ENCODE measurements at regions not wholly inside any gene's neighbourhood (a gene's known extent, or its start where the extent isn't known, plus 50 kb on each side); places are given as distances from the start of the nearest gene placed in this dataset.
A peak's percentile ranks its signal among the peaks of the same experiment; 100 is the strongest.
"Not testable (repeated sequence)": the region's sequence is repeated elsewhere in the genome, so short reads cannot be mapped to it uniquely, and the experiment has no call there.

DNA sequence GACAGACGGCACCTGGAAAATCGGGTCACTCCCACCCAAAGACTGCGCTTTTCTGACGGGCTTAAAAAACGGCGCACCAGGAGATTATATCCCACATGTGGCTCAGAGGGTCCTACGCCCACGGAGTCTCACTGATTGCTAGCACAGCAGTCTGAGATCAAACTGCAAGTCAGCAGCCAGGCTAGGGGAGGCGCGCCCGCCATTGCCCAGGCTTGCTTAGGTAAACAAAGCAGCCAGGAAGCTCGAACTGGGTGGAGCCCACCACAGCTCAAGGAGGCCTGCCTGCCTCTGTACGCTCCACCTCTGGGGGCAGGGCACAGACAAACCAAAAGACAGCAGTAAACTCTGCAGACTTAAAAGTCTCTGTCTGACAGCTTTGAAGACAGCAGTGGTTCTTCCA is 909.4 kb downstream of the SORCS3 start:
- not testable (repeated sequence) for DNase-seq

DNA sequence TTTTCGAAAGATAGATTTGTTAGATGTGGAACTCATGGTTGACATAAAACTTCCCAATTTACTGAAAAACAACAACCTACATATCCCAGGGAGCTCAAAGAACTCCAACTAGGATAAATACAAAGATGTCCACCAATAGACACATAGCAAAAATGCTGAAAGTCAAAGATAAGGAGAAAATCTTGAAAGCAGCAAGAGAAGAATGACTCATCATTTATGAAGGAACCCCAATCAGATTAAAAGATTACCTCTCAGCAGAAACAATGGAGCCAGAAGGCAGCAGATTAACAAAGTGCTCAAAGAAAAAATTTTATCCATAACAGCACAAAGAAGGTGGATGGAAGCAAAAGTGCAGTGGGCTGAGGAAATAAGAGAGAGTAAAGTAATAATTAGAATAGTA is 908.6 kb downstream of the SORCS3 start:
- no peak for DNase-seq

DNA sequence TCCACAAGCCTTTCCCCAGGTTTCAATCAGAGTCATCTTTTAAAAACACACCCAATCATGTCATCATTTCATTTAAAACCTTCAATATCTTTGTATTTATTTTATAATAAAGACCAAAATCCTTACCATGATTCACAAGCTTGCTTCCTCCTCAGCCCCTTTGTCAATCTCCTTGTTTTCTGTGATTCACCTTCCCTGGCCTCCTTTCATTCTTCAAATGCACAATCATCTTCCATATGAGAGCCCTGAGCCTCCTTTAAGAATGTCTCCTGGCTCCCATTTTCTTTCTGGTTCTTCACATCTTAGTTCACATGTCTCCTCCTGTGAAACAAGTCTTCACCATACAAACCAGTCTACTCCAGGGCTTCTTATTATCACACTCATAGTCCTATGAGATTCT is 904.0 kb downstream of the SORCS3 start:
- no peak for DNase-seq

DNA sequence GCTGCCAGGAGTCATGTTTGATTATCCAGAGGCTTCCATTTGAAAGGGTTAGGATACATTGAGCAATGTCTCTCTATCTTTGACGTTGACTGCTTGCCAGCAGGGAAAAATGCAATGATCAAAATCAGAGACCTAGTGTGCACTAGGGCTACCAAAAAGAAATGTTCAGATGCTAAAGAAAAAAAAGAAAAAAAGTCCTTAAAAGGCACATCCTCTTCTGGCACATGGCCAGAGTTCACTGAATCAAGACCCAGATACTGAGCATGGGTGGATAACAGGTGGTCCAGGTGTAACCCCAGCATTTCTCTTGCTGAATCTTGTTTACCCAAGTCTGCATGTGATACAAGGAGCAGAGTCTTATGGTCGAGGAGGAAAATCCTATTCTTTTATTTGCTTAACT is 899.3 kb downstream of the SORCS3 start:
- peak in 1 of 3 donors; percentile 3 for DNase-seq

DNA sequence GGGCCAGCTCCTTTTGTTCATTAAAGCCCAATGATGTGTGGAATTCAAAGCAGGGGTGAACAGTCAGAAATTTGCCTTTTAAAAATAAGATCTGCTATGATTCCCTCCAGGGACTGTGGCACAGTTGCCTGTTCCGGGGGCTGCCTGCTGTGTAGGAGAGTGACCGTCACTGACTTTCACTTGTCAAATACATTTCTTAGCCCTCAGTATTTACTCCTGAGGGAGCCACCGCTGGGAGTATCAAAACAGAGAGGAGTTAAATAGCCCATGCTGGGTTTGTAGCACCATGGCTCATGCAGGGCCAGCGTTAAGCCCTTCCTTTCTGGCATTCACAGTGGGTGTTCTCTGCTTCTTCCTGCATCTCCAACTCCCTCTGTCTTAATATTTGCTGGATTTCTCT is 897.8 kb downstream of the SORCS3 start:
- DNase-seq, result no peak

DNA sequence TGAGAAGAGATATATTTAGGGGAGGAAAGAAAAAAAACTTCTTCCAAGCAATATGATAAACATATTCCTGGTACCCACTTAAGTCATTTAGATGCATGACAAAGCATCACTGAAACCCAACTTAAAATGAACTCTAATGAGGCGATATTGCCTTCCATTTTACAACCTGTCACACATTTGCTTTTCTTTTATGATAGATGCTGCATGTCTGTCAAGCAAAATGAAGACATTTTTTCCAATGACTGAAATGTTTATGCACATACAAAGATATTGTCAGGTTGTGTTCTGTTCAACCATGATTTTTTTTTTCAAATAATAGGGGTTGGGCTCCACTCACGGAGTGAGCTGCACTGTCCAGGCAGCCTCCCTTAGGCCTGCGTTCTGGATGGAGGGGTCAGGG is 894.4 kb downstream of the SORCS3 start:
- DNase-seq, result no peak

DNA sequence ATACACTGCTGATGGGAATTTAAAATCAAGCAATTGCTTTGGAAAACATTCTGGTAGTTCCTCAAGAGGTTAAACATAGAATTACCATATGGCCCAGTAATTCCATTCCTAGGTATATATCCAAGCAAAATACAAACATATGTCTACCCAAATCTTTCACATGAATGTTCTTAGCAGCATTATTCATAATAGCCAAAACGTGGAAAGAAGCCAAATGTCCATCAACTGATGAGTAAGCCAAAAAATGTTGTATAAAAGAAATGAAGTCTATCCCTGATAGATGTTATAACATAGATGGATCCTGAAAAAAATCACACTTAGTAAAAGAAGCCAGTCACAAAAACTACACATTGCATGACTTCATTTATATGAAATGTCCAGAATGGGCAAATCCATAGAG is 893.0 kb downstream of the SORCS3 start:
- no peak for DNase-seq

DNA sequence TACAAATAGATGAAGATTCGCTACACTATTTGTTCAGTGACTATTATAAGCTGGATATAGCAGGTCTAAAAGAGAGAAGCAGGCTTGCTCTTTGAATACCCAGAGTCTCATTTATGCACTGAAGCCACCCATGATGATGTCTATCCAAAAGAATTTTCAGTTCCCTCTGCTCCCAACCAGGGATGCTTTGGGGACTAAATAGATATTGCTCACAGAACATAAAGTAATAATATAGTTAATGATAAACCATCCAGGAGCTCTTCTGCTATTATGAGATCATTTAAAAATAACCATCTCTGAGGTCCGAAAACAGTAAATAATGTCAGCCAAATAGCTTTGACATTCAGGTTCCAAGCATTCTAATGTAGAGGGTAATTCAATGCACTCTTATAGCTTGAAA is 875.4 kb downstream of the SORCS3 start:
- DNase-seq, result no peak

DNA sequence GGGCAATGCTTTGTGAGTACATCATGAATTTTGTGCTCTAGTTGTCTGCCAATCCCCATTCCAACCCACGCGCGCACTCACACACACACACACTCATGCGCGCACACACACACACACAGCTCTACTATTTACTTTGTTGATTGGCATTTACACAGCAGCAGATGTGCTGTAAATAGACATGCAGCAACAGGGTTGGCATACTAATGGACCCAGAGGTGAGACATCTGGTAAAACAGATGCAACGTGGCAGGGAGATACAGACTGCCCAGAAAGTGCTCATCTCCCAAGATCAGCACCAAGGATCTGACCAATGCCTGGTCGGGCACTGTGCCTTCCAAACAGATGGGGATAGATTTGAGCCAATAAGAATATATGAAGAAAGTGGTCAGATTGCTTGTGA is 873.0 kb downstream of the SORCS3 start:
- DNase-seq, result no peak

DNA sequence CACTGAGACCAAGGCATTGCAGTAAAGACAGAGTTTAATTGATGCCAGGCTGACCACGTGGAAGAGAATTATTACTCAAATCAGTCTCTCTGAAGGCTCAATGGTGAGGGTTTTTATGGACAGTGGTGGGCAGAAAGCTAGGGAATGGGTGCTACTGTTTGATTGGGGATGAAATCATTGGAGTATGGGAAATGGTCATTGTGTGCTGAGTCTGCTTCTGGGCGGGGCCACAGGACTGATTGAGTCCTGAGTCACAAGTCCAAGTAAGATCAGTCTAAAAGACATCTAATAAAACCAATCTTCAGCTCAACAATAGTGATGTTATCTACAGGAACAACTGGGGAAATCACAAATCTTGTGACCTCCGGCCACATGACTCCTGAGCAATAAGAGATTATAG is 868.4 kb downstream of the SORCS3 start:
- no peak for DNase-seq

DNA sequence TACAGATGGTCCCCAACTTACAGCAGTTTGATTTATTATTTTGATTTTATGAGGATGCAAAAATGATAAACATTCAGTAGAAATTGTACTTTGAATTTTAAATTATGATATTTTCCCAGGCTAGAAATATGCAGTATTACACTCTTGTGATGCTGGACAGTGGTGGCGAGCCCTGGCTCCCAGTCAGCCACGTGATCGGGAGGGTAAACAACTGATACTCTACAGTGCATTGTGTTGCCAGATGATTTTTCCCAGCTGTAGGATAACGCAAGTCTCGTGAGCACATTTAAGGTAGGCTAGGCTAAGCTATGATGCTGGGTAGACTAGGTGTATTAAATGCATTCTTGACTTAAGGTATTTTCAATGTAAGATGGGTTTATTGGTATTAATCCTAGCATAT is 865.2 kb downstream of the SORCS3 start:
- DNase-seq, result no peak

DNA sequence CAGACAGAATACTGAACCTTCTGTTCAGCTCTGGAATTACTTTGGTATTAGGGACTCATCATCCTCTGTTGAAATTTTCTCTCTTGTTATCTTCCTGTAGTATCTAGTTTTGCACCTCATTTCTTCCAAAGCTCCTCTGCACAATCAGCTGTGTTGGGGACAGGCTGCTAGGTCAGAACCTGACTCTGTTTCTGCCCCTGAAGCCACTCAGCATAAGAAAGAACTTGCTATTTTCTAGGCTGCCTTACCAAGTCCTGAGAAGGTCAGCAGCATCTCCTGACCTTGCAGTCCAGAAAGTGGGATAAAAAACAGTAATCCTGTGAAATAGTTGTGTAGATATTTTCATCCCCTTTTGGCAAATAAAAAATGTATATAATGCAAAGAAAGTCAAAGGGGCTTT is 862.6 kb downstream of the SORCS3 start:
- no peak for DNase-seq

DNA sequence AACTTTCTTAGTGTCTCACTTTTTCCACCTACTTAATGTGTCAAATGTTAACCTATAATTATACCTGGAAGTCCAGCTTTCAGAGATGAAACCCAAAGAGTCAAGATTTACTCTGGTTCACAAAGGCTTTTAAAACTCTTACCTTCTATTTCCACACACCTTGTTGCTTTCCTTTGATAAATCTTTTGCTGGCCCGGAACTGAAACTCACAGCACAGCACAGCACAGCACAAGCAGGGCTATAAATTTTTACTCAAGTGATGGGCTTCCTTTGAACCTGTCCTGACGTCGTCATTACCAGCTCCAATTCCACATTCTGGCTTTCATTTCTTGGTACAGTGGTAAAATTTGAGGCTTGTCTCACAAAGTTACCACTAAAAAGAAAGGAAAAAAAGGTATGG is 861.0 kb downstream of the SORCS3 start:
- no peak for DNase-seq

DNA sequence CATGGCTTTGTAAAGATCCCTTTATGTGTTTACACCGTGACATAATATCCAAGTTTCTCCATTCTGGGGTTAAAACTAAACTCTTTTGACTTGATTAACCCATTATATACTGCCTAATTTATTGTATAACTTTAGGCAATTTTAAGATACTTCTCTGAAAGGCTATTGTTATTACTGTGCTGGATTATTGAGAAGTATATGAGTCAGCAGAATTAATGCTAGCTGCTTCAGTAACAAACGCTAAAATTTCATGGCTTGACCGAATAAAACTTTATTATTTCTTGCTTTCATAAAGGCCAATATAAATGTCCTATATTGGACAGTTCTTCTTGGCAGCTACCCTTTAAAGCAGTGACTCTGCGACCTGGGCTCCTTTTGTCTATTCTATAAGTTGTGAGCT is 853.9 kb downstream of the SORCS3 start:
- DNase-seq, result no peak

DNA sequence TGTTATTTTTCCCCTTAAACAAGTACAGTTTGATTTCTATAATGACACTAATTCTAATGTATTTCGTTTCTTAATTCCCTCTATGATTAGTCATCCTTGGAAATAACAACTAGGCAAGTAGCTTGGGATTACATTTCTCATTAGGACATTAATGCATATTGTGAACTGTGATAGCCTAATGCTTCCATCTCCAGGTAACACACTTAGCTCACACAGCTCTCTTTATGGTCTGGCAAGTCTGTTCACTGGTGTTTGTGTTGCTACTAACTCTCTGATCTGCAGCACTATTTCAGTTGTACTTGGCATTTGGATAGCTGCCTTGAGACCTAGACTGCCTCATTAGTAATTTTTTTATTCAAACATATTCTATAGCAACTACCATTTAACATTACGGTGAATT is 853.2 kb downstream of the SORCS3 start:
- no peak for DNase-seq

DNA sequence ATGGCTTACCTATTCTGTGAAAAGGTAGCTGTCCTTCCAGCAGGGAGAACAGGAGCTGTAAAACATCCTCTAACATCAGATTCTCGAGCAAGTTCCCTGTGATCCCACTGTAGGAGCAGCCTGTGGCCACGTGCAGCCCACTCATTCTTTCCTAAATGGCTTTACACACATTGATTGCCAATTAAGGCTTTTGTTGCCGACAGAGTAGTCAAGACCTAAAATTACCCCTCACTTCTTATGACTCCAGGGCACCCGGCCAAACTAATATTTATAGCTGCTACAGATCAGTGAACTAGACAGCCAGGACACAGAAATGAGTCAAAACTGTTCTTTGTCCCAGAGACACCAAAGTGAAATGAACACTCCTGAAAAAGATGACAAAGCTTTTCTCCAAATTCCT is 832.1 kb downstream of the SORCS3 start:
- DNase-seq, result no peak

DNA sequence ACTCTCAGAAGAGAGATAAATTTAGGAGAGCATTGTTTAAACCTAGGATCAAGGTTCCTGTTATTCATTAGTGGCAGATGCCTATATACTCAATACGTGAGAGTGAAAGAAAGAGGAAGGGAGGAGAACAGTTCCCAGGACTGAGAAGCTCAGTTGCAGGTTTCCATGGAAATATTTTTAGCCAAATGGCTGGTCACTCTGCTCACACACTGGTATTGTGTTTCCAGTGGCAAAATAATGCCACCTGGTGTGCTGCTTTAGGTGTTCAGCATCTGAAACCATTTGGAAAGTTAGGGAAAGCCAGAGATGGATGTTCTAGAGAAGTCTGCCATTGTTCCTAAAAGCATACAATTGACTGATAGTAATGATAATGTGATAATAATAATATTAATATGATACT is 827.7 kb downstream of the SORCS3 start:
- no peak for DNase-seq

DNA sequence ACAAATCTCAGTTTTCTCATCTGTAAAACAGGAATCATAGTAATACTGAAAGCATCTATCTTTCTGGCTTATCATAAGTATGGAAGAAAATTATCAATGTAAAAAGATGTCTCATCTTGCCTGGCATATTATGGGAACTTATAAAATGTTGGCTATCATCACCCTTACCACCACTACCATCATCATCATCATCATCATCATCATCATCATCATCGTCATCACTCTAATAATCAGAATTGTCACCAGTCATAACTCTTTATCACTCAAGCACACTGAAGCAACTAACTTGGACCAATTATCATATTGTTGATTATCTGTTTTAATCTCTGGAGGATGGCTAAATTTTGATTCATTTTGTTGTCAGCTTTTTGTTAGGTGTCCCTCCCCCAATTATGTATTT is 825.4 kb downstream of the SORCS3 start:
- no peak for DNase-seq

DNA sequence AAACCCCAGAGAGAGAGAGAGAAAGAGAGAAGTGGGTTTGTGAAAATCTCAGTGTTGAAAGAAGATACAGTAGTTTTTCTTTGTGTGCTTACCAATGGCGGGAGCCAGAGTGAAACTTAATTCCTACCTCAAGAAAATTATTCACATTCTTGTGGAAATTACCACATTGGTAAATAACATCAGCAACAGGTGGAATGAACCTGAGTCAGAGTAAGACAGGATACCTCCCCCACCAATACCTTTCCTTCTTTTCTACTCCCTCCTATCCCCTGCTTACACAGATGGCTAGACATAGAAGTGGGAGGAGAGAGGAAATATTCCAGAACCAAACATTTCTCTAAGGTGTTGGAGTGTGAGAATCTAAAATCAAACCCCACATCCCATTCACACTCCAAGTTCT is 793.9 kb downstream of the SORCS3 start:
- no peak for DNase-seq

DNA sequence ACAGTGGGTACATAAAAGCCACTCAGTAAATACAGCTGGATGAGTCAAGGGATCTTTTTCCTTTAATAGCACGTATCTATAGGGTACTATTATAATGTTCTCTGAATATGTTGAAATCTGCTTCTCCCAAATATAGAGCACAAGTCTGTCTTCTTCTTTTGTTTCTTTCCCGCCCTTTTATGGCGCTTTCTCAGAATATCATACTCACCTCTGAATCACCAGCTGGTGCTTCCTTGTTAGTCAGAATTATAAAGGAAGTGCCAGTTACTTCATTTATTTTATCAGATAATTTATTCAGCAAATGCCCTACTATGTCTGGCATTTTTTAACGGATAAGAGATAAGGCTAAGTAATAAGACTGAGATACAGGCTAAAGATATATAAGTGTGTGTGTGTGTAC is 772.9 kb downstream of the SORCS3 start:
- DNase-seq, result no peak

DNA sequence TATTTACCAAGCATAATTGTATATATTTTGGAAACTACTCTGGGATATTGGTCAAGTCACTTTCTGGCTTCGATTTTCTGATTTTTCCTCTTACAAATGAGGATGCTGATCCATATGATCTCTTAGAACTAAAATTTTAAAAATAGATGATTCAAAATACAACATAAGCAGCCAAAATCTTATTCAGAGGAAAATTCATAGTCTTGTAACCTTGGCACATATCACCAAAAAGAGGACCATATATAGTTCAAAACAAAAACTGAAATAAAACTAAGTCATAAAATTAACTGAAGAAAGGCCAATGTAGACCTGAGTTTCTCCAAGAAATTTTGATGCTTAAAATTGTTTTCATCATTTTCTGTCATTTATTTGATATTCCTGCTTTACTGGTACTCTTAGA is 768.3 kb downstream of the SORCS3 start:
- DNase-seq, result no peak

DNA sequence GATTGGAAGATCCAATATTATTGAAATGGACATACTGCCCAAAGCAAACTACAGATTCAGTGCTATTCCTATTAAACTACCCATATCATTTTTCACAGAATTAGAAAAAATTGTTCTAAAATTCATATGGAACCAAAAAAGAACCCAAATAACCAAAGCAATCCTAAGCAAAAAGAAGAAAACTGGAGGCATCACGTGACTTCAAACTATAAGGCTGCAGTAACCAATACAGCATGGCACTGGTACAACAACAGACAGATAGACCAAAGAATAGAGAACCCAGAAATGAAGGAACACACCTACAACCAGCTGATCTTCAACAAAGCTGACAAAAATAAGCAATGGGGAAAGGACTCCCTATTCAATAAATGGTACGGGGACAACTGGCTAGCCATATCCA is 765.4 kb downstream of the SORCS3 start:
- DNase-seq, result no peak

DNA sequence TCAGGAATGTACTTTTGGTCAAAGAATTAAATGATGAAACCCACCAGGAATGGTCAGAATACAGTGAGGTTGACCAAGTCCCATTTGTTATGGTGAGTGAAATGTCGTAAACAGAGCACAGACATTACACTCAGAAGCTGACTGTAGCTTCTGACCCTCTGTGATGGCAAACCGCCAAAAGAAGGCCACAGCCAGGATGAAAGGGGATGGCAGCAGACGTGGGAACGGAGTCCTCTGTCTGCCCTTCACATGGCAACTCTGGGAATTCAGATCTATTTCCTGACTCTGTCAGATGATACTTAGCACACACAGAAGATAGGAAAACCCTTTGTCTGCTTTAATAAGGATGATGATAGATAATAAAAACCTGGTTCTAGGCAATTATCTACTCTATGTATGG is 757.1 kb downstream of the SORCS3 start:
- peak; percentile 0 to 2 (median 1) for DNase-seq

DNA sequence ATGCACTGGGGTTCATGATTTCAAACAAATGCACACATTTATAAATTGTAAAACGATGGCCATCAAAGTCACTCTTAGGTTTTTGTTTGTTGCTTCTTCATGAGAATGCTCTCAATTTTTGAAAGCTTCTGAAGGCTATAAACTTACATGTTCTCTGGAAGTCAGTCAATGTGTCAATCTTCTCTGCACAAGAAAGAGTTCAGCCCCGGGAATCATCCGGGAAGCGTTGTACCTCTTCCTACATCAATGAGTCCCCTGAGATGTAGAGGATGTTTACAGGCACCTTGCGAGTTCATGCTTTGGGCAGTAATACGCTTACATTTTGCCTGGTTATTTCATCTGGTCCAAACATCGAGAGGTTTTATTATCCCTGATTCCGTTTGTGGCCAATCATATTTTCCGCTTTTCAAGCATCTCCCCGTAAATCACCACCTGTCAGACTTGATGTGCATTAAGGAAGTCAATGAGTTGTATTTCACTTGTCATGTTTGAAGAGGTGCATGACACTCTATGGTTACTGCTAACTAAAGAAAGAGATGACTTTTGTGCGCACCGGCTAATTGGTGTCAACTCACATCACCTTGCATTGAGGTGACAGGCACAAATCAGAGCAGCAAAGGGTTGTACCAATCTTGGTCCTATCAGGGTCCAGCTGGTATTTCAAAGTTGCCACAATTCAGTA is 750.7 kb downstream of the SORCS3 start:
- no peak for DNase-seq

DNA sequence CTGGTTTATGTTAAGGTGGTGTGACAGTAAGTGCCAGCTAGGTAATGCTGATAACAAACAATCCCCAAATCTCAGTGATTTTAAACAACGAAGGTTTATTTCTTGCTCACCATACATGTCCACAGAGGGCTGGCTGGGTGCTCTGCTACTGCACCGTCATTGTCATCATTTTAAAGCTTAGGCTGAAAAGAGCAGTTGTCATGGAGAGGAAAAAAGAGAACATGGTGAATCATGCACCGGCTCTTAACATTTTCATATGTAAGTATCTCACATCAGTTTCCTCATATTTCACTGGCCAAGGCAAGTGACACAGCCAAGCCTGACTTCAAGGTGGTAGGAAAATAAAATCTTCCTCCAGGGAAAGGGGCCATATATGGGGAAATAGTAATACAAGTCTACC is 746.9 kb downstream of the SORCS3 start:
- DNase-seq, result no peak

Measured in muscle of back (tissue), 3 donors.